CMK (cell line): ENCODE measurements at regions not wholly inside any gene's neighbourhood (a gene's known extent, or its start where the extent isn't known, plus 50 kb on each side); places are given as distances from the start of the nearest gene placed in this dataset.

Source experiments
- DNase-seq: peaks from one replicate; pipeline ENCODE4 v3.0.0-alpha.2; 2010; ENCODE audit warnings: low read depth

- no peak for DNase-seq
Measured at GRCh38 chr9:129283291-129283691, 105.2 kb upstream of the IER5L start.

- no peak for DNase-seq
Measured at GRCh38 chr9:129282731-129283211, 104.7 kb upstream of the IER5L start.

- DNase-seq, result peak; percentile 24
Measured at GRCh38 chr9:129282272-129282671, 104.2 kb upstream of the IER5L start.

- DNase-seq, result no peak
Measured at GRCh38 chr9:129281506-129282145, 103.6 kb upstream of the IER5L start.

- no peak for DNase-seq
Measured at GRCh38 chr9:129280623-129281271, 102.7 kb upstream of the IER5L start.

GRCh38 chr9:129280236-129280622 is 102.2 kb upstream of the IER5L start:
- no peak for DNase-seq

- no peak for DNase-seq
Measured at GRCh38 chr9:129278391-129279237, 100.6 kb upstream of the IER5L start.

GRCh38 chr9:129276486-129277230 is 98.6 kb upstream of the IER5L start:
- no peak for DNase-seq

- no peak for DNase-seq
Measured at GRCh38 chr9:129275626-129276247, 97.7 kb upstream of the IER5L start.

- DNase-seq, result no peak
Measured at GRCh38 chr9:129273941-129274684, 96.1 kb upstream of the IER5L start.

- DNase-seq, result no peak
Measured at GRCh38 chr9:129273136-129273895, 95.3 kb upstream of the IER5L start.

GRCh38 chr9:129272348-129273025 is 94.4 kb upstream of the IER5L start:
- DNase-seq, result no peak

GRCh38 chr9:129270903-129271431 is 92.9 kb upstream of the IER5L start:
- no peak for DNase-seq

- no peak for DNase-seq
Measured at GRCh38 chr9:129270205-129270604, 92.1 kb upstream of the IER5L start.

GRCh38 chr9:129267141-129267540 is 89.1 kb upstream of the IER5L start:
- no peak for DNase-seq

- DNase-seq, result no peak
Measured at GRCh38 chr9:129266536-129266935, 88.5 kb upstream of the IER5L start.

GRCh38 chr9:129264388-129264787 is 86.3 kb upstream of the IER5L start:
- DNase-seq, result no peak

- no peak for DNase-seq
Measured at GRCh38 chr9:129263836-129264235, 85.8 kb upstream of the IER5L start.

GRCh38 chr9:129262261-129262660 is 84.2 kb upstream of the IER5L start:
- DNase-seq, result no peak
